K562 (cell line): ENCODE measurements at regions not wholly inside any gene's neighbourhood (a gene's known extent, or its start where the extent isn't known, plus 50 kb on each side); places are given as distances from the start of the nearest gene placed in this dataset.

ENCODE experiments used
- ATAC-seq: fragments of 200-7000 bp; cut with Tn5 transposase; 3 replicates; pipeline ENCODE4 v1.9.1; 2020; ENCODE audit warnings: moderate library complexity
- BruUV-seq: library from RNA; stranded (reverse); fragments of 400-500 nt; replicated peaks from 2 replicates; lab custom pipeline; 2021; lab: Mats Ljungman, UMichigan
- CTCF ChIA-PET: fragments of 300-600 bp; formaldehyde crosslinking; extraction: SDS; loops from one replicate; lab custom pipeline; 2021; ENCODE audit warnings: low intra/inter-chr PET ratio; lab: Yijun Ruan, JAX
- POLR2A ChIA-PET: fragments of 300-600, 350-650 bp; sonication (Branson Sonifier 250); formaldehyde crosslinking; extraction: SDS; loops from one replicate; lab custom pipeline; 2021; ENCODE audit warnings: antibody characterized with exemption, inconsistent platforms; lab: Yijun Ruan, JAX
- DNase-seq, 4 experiments: peaks; one replicate each; pipeline versions ENCODE4 v3.0.0 to v3.0.0-alpha.2; 2011 to 2018; ENCODE audit warnings: low spot score in 3 of 4, mixed read lengths in 3 of 4; ENCODE audit errors: extremely low read depth in 1 of 4
- FAIRE-seq: peaks from 2 replicates; lab custom pipeline; 2011; peaks lifted over from hg19 to GRCh38; lab: Jason Lieb, UNC
- H2AFZ ChIP-seq: 2 replicates; pipeline ENCODE4 v1.6.0; 2011; ENCODE audit warnings: low read depth, low read length, control low read depth, inconsistent platforms
- H3K27ac ChIP-seq: fragments of 200-600 bp; 3 replicates; pipeline ENCODE4 v1.8.0; 2011; ENCODE audit warnings: low read depth, mild to moderate bottlenecking, control low read depth, inconsistent platforms, low read length, moderate library complexity, mixed read lengths; ENCODE audit errors: extremely low read depth
- H3K27me3 ChIP-seq, 2 experiments: fragments of 300-600 bp in 1 of 2; 2 replicates in 1 of 2; 3 replicates in 1 of 2; pipeline versions ENCODE4 v1.6.0 to v1.8.0; 2011; ENCODE audit warnings: inconsistent platforms in 2 of 2, low read length in 2 of 2, mild to moderate bottlenecking in 1 of 2, mixed read lengths in 1 of 2, moderate library complexity in 1 of 2; ENCODE audit not compliant: control insufficient read depth in 2 of 2, insufficient read depth in 2 of 2
- H3K36me3 ChIP-seq: fragments of 300-600 bp; 3 replicates; pipeline ENCODE4 v1.8.0; 2011; ENCODE audit warnings: mild to moderate bottlenecking, low read length, inconsistent platforms; ENCODE audit not compliant: control insufficient read depth, insufficient read depth
- H3K4me1 ChIP-seq, 2 experiments: fragments of 200-600 bp in 1 of 2; replicated peaks in 1 of 2; 2 replicates in 1 of 2; 3 replicates in 1 of 2; pipeline versions ENCODE4 v1.5.1 to v1.8.0; 2011; ENCODE audit warnings: inconsistent platforms in 2 of 2, low read length in 2 of 2, mild to moderate bottlenecking in 1 of 2, mixed read lengths in 1 of 2, moderate library complexity in 1 of 2; ENCODE audit not compliant: control insufficient read depth in 2 of 2, insufficient read depth in 2 of 2
- H3K4me2 ChIP-seq: 2 replicates; pipeline ENCODE4 v1.6.1; 2011; ENCODE audit warnings: low read length, control low read depth, inconsistent platforms, mixed read lengths; ENCODE audit not compliant: insufficient read depth
- H3K4me3 ChIP-seq: fragments of 200-600 bp; sonication (generic), shearing (Covaris generic); 2 replicates; pipeline ENCODE4 v1.5.1; 2016; ENCODE audit warnings: control low read depth, inconsistent platforms
- H3K79me2 ChIP-seq: fragments of 200-600 bp; 3 replicates; pipeline ENCODE4 v1.8.0; 2011; ENCODE audit warnings: low read length, inconsistent platforms; ENCODE audit not compliant: control insufficient read depth, insufficient read depth
- H3K9ac ChIP-seq, 2 experiments: 2 replicates each; pipeline versions ENCODE4 v1.6.0 to v1.6.1; 2011; ENCODE audit warnings: low read depth in 2 of 2, low read length in 2 of 2, control low read depth in 1 of 2, inconsistent platforms in 1 of 2, mild to moderate bottlenecking in 1 of 2, mixed read lengths in 1 of 2; ENCODE audit not compliant: insufficient read depth in 1 of 2
- H3K9me1 ChIP-seq: one replicate; pipeline ENCODE4 v1.6.0; 2011; ENCODE audit warnings: inconsistent platforms, mild to moderate bottlenecking, low read length, moderate library complexity; ENCODE audit not compliant: control insufficient read depth, insufficient read depth
- H3K9me3 ChIP-seq: replicated peaks from 2 replicates; pipeline ENCODE4 v1.5.1; 2011; ENCODE audit warnings: low read depth, low read length, inconsistent platforms; ENCODE audit not compliant: control insufficient read depth, insufficient read depth
- H4K20me1 ChIP-seq: replicated peaks from 2 replicates; pipeline ENCODE4 v1.6.1; 2011; ENCODE audit warnings: low read length, inconsistent platforms, mixed read lengths; ENCODE audit not compliant: control insufficient read depth, insufficient read depth
- EWSR1 ChIP-seq: fragments of 450-650 bp; IDR thresholded peaks from 2 replicates; pipeline ENCODE4 v1.6.1; 2018; ENCODE audit warnings: borderline replicate concordance, mild to moderate bottlenecking, low read depth, moderate library complexity; ENCODE audit not compliant: partially characterized antibody
- FOXJ2 ChIP-seq: fragments of 200-800 bp; sonication (Bioruptor generic); IDR thresholded peaks from 2 replicates; pipeline ENCODE4 v1.6.1; 2016; ENCODE audit warnings: missing genetic modification characterization, missing compliant biosample characterization
- GABPA ChIP-seq: fragments of 200-800 bp; sonication (Bioruptor generic); conservative IDR thresholded peaks from 2 replicates; pipeline ENCODE4 v1.6.1; 2016; ENCODE audit warnings: low read depth, missing genetic modification characterization, missing compliant biosample characterization
- HMG20A ChIP-seq: fragments of 450-650 bp; formaldehyde crosslinking; conservative IDR thresholded peaks from 2 replicates; pipeline ENCODE4 v1.4.0; 2020; ENCODE audit warnings: mild to moderate bottlenecking, mixed read lengths
- MTA3 ChIP-seq: fragments of 450-650 bp; formaldehyde crosslinking; IDR thresholded peaks from 2 replicates; pipeline ENCODE4 v1.6.1; 2017; ENCODE audit warnings: mild to moderate bottlenecking, borderline replicate concordance
- POLR2AphosphoS5 ChIP-seq: IDR thresholded peaks from 2 replicates; pipeline ENCODE4 v1.6.1; 2011; ENCODE audit warnings: mild to moderate bottlenecking, low read depth, low read length, moderate library complexity; ENCODE audit not compliant: control insufficient read depth, insufficient read depth
- PPARD ChIP-seq: fragments of 250-450 bp; sonication (Bioruptor Pico); IDR thresholded peaks from 2 replicates; pipeline ENCODE4 v1.8.0; 2022; ENCODE audit warnings: inconsistent platforms, mild to moderate bottlenecking, moderate library complexity
- PTTG1 ChIP-seq: fragments of 450-650 bp; IDR thresholded peaks from 2 replicates; pipeline ENCODE4 v1.6.1; 2016; ENCODE audit warnings: low read depth, mild to moderate bottlenecking, missing genetic modification characterization, missing compliant biosample characterization
- SFPQ ChIP-seq: fragments of 200-400 bp; formaldehyde crosslinking; IDR thresholded peaks from 2 replicates; pipeline ENCODE4 v1.6.1; 2017; ENCODE audit warnings: mild to moderate bottlenecking, low read depth, low read length, moderate library complexity
- TCF15 ChIP-seq: fragments of 250-450 bp; sonication (Bioruptor Pico); IDR thresholded peaks from 2 replicates; pipeline ENCODE4 v1.8.0; 2022; ENCODE audit warnings: moderate library complexity, mild to moderate bottlenecking, inconsistent platforms
- ZNF57 ChIP-seq: fragments of 450-650 bp; formaldehyde crosslinking; IDR thresholded peaks from 2 replicates; pipeline ENCODE4 v1.4.0; 2020; ENCODE audit warnings: mild to moderate bottlenecking, moderate library complexity
- ZNF79 ChIP-seq: fragments of 250-450 bp; sonication (Bioruptor Pico); IDR thresholded peaks from 2 replicates; pipeline ENCODE4 v1.4.0; 2020; ENCODE audit warnings: low read depth, mild to moderate bottlenecking, moderate library complexity
- WGBS: fragments of 100-300 bp; shearing (Covaris generic); methylation state at CpG from one replicate; pipeline ENCODE4 v1.1.6; 2016; ENCODE audit warnings: low coverage, mixed read lengths; ENCODE audit not compliant: insufficient coverage; ENCODE audit errors: missing lambda C conversion rate; 5-methylcytosine and 5-hydroxymethylcytosine counted together
- in situ Hi-C: fragments of 300-500 bp; cut with MboI; formaldehyde crosslinking; loops from 4 replicates; pipeline ENCODE4 v1.15.0; 2018; ENCODE audit warnings: inconsistent platforms, mixed read lengths
- intact Hi-C: fragments of 100-400 bp; cut with micrococcal nuclease; formaldehyde crosslinking; loops from 2 replicates; pipeline ENCODE4 v1.14.2; 2022

DNA sequence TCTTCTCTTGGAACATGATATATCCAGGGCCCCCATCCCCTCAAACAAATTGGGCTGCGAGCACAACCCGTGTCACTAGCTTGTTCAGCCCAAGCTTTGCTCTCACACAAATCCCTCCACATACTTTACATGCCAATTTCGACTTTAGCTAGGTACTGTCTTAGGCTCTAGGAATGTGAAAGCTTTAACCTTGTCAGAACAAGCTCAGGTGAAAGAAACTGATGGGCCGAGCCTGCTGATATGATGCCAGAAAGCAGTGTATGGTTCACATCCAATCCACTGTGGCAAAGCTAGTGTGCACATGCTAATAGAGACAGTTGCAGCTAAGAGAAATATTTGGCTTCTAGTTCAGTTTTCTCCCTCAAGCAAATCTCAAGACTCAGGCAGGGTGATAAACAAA is 79.5 kb downstream of the TNFSF18 start:
- Histone ChIP-seq H3K4me1 (no peaks in the 10 kb centered on the region), H3K9ac (no peak overlapping the region)
- ATAC-seq: no peak
- no peak for DNase-seq
- TF ChIP-seq TCF15: no peak
- TF ChIP-seq HMG20A: no peak
- TF ChIP-seq SFPQ: no peak
- TF ChIP-seq MTA3: no peak
- TF ChIP-seq POLR2AphosphoS5: no peak
- TF ChIP-seq EWSR1: no peak
- TF ChIP-seq FOXJ2 (tag): no peak
- no peak for TF ChIP-seq PTTG1
- TF ChIP-seq GABPA (tag): no peak
- no peak for TF ChIP-seq ZNF79 (CRISPR knock-in tag)
- TF ChIP-seq PPARD (CRISPR knock-in tag): no peak
- TF ChIP-seq ZNF57 (CRISPR knock-in tag): no peak
- TF ChIP-seq, all 486 proteins: peak for 0
- WGBS: 2% methylated on average over 4 of the region's 4 CpGs
- no peaks in the 10 kb centered on the region for H3K79me2 ChIP-seq
- H4K20me1 ChIP-seq: no peaks in the 10 kb centered on the region
- H3K27ac ChIP-seq: no peak overlapping the region
- POLR2A ChIA-PET: interaction anchor here (1.2 to 1.3 kb wide), 2 partner anchors 11 to 16 kb away, joined by 3 to 4 read pairs; no protein-coding TSS in a partner anchor
- no peaks in the 10 kb centered on the region for H3K9me3 ChIP-seq
- no peak overlapping the region for H3K4me2 ChIP-seq
- in situ Hi-C loops (no loop called here), intact Hi-C loops (no loop called here)
- no peaks in the 10 kb centered on the region for H3K9me1 ChIP-seq
- H3K4me3 ChIP-seq: no peak overlapping the region
- no peaks in the 10 kb centered on the region for H3K36me3 ChIP-seq
- CTCF ChIA-PET: no interaction called here
- no peak overlapping the region for H2AFZ ChIP-seq
- BruUV-seq: no TSS peak
- FAIRE-seq: no peak
- H3K27me3 ChIP-seq: no peaks in the 10 kb centered on the region
